Hepatocyte (in vitro differentiated cells): ENCODE measurements at regions not wholly inside any gene's neighbourhood (a gene's known extent, or its start where the extent isn't known, plus 50 kb on each side); places are given as distances from the start of the nearest gene placed in this dataset.

Source experiments
- DNase-seq: peaks from one replicate; pipeline ENCODE4 v3.0.0-alpha.2; 2016; ENCODE audit warnings: low spot score
- H2AFZ ChIP-seq: fragments of 200-600 bp; sonication (generic); 2 replicates; pipeline ENCODE4 v1.6.0; 2016; ENCODE audit warnings: antibody characterized with exemption, mild to moderate bottlenecking
- H3K27ac ChIP-seq: fragments of 200-600 bp; sonication (generic); 2 replicates; pipeline ENCODE4 v1.5.1; 2016; ENCODE audit warnings: mild to moderate bottlenecking
- H3K27me3 ChIP-seq: fragments of 200-600 bp; sonication (generic); 2 replicates; pipeline ENCODE4 v1.6.1; 2016
- H3K36me3 ChIP-seq: fragments of 200-600 bp; sonication (generic); replicated peaks from 2 replicates; pipeline ENCODE4 v1.5.1; 2016; ENCODE audit warnings: low read depth; ENCODE audit not compliant: insufficient read depth
- H3K4me1 ChIP-seq: fragments of 200-600 bp; sonication (generic); 2 replicates; pipeline ENCODE4 v1.5.1; 2016; ENCODE audit warnings: mild to moderate bottlenecking, moderate library complexity; ENCODE audit not compliant: insufficient read depth
- H3K4me2 ChIP-seq: fragments of 200-600 bp; sonication (generic); 2 replicates; pipeline ENCODE4 v1.6.0; 2016
- H3K4me3 ChIP-seq: fragments of 200-600 bp; sonication (generic); 2 replicates; pipeline ENCODE4 v1.5.1; 2016; ENCODE audit warnings: mild to moderate bottlenecking
- H3K79me2 ChIP-seq: fragments of 200-600 bp; sonication (generic); 2 replicates; pipeline ENCODE4 v1.6.0; 2017; ENCODE audit warnings: mild to moderate bottlenecking
- H3K9me2 ChIP-seq: fragments of 200-600 bp; sonication (generic); replicated peaks from 2 replicates; pipeline ENCODE4 v1.6.0; 2017; ENCODE audit warnings: mild to moderate bottlenecking; ENCODE audit not compliant: insufficient read depth
- H3K9me3 ChIP-seq: fragments of 200-600 bp; sonication (generic); 2 replicates; pipeline ENCODE4 v1.5.1; 2016; ENCODE audit warnings: low read depth, mild to moderate bottlenecking
- H4K20me1 ChIP-seq: fragments of 200-600 bp; sonication (generic); 2 replicates; pipeline ENCODE4 v1.6.0; 2016; ENCODE audit warnings: mild to moderate bottlenecking; ENCODE audit not compliant: insufficient read depth, poor library complexity, severe bottlenecking
- CTCF ChIP-seq: fragments of 200-600 bp; sonication (generic); IDR thresholded peaks from 2 replicates; pipeline ENCODE4 v1.5.1; 2016; ENCODE audit warnings: antibody characterized with exemption, mild to moderate bottlenecking; ENCODE audit not compliant: poor library complexity
- EZH2 ChIP-seq: fragments of 200-600 bp; sonication (generic); IDR thresholded peaks from 2 replicates; pipeline ENCODE4 v1.6.1; 2016; ENCODE audit warnings: antibody characterized with exemption, mild to moderate bottlenecking, borderline replicate concordance
- EZH2phosphoT487 ChIP-seq: fragments of 200-600 bp; sonication (generic); IDR thresholded peaks from one replicate; pipeline ENCODE4 v1.6.1; 2018; ENCODE audit warnings: antibody characterized with exemption, mild to moderate bottlenecking, low read depth, moderate library complexity; ENCODE audit not compliant: unreplicated experiment, severe bottlenecking
- WGBS: methylation state at CpG from one replicate; pipeline ENCODE4 v1.1.6; 2016; ENCODE audit warnings: low lambda C conversion rate; ENCODE audit errors: missing lambda C conversion rate; 5-methylcytosine and 5-hydroxymethylcytosine counted together

- WGBS: 79% methylated on average over 3 of the region's 3 CpGs
- Histone ChIP-seq H3K27me3 (no peaks in the 10 kb centered on the region), H3K79me2 (no peaks in the 10 kb centered on the region), H3K36me3 (no peaks in the 10 kb centered on the region), H3K9me3 (no peaks in the 10 kb centered on the region), H3K27ac (no peak overlapping the region), H2AFZ (no peak overlapping the region), H3K4me1 (peaks cover 23% of the 10 kb centered on the region), H3K4me2 (no peak overlapping the region), H3K9me2 (no peaks in the 10 kb centered on the region), H3K4me3 (no peak overlapping the region), H4K20me1 (no peaks in the 10 kb centered on the region)
- no peak for DNase-seq
- no peak for TF ChIP-seq EZH2
Measured at GRCh38 chr1:115222616-115223402, 115.2 kb downstream of the NGF start.

DNA sequence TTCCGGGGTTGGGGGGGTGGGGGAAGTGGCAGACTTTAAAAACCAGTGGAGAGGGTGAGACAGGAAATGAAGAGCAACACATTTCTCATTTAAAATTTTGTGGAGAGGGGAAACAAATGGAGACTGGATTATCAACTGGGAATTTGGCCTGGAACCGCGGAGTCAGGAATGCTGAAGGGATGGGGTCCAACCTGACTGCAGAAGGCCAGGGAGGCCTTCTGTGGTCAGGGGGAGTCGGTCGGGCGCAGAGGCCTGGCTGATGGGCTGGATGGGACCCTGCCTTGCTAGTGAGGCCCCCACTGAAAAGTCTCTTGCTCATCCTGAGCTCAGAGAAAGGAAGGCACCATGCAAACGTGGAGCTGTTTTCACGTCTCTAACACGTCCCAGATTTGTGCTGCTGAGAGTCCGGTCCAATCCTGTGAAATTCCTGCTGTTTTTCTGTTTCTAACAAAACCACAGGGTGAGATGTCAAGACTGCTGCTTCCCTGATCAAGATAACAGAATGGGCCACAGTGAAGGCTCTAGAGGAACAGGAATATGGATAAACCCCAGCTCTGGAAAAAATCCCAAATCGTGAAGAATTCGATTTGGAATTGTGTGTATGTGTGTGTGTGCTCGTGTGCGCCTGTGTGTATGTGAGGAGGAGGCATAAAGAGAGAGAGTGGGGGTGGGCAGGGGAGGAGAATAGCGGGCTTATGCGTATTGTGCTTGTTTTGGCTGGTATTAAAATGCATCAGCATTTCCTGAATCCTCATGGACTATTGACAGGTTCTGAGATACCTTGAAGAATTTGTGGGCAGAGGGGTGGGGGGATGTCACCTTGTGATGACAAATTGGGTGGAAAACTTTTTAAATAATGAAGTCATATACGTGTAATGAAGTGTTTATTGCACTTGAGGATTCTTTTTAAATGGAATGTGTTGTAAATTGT, 117.4 kb downstream of the NGF start:
- peaks cover 14% of the 10 kb centered on the region for H3K4me1 ChIP-seq
- H2AFZ ChIP-seq: no peak overlapping the region
- H3K4me3 ChIP-seq: no peak overlapping the region

DNA sequence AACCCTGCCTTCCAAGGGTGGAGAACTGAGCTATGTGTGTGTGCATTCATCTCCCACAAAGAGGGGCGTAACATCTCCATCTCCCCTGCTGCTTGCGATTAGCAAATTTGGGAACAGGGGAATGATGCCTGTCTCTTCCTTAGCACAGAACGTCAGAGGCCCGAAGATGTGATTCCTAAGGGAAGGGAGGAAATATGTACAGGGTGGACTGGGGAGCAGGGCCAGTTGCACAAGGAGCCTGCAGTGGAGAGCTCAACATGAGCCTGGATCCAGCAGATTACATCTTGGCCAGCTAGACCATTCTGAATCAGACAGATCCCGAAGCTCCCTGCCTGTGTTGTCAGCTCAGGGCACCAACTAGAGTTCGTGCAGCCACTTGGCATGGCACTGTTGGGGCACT, 118.1 kb downstream of the NGF start:
- Histone ChIP-seq H3K9me2 (no peaks in the 10 kb centered on the region), H3K9me3 (no peaks in the 10 kb centered on the region), H3K4me1 (peaks cover 14% of the 10 kb centered on the region), H3K4me3 (no peak overlapping the region), H3K4me2 (no peak overlapping the region), H2AFZ (no peak overlapping the region), H3K27ac (no peak overlapping the region), H3K79me2 (no peaks in the 10 kb centered on the region), H4K20me1 (no peaks in the 10 kb centered on the region), H3K36me3 (no peaks in the 10 kb centered on the region), H3K27me3 (no peaks in the 10 kb centered on the region)
- no peak for DNase-seq
- WGBS: 81% methylated on average over 6 of the region's 6 CpGs
- no peak for TF ChIP-seq EZH2phosphoT487
- TF ChIP-seq EZH2: no peak

More for the DNA sequence above, 117.4 kb downstream of the NGF start:
- no peak overlapping the region for H3K4me2 ChIP-seq
- no peaks in the 10 kb centered on the region for H3K9me2 ChIP-seq
- H3K36me3 ChIP-seq: no peaks in the 10 kb centered on the region
- H4K20me1 ChIP-seq: no peaks in the 10 kb centered on the region
- H3K27ac ChIP-seq: no peak overlapping the region
- no peaks in the 10 kb centered on the region for H3K9me3 ChIP-seq
- H3K79me2 ChIP-seq: no peaks in the 10 kb centered on the region
- no peaks in the 10 kb centered on the region for H3K27me3 ChIP-seq
- no peak for DNase-seq
- TF ChIP-seq CTCF: no peak
- TF ChIP-seq EZH2: no peak
- no peak for TF ChIP-seq EZH2phosphoT487
- 87% methylated on average over 17 of the region's 17 CpGs for WGBS

DNA sequence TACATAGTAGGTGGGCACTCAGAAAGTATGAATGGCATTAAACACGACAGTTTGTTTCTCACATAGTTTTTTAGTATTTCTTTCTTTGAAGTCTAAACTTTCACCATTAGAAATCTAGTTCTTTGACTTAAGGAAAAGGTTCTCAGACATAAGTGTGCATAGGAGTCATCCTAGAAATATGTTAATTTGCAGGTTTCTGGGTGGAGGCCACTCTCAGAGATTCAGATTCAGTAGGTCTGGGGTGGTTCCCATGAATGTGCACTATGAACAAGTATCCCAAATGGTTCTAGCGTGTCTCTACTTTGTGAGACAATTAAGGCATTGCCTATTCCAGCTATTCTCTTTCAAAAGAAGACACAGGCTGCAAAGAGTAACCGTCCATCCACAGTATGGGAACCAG, 119.3 kb downstream of the NGF start:
- no peak for DNase-seq
- H3K27me3 ChIP-seq: no peaks in the 10 kb centered on the region
- no peaks in the 10 kb centered on the region for H3K9me3 ChIP-seq
- no peaks in the 10 kb centered on the region for H4K20me1 ChIP-seq
- no peak overlapping the region for H3K27ac ChIP-seq
- 93% methylated on average over 3 of the region's 3 CpGs for WGBS
- no peak overlapping the region for H3K4me2 ChIP-seq
- no peaks in the 10 kb centered on the region for H3K9me2 ChIP-seq
- no peak overlapping the region for H2AFZ ChIP-seq
- no peak overlapping the region for H3K4me3 ChIP-seq
- no peaks in the 10 kb centered on the region for H3K36me3 ChIP-seq
- peaks cover 11% of the 10 kb centered on the region for H3K4me1 ChIP-seq
- TF ChIP-seq CTCF (no peak), EZH2phosphoT487 (no peak), EZH2 (no peak)
- H3K79me2 ChIP-seq: no peaks in the 10 kb centered on the region
